Activated CD4-positive, alpha-beta memory T cell treated with anti-CD3 and anti-CD28 coated beads, Interleukin-2, amount 10 ng/mL, durations not matched to agents 7 days and 5 days (primary cell): ENCODE measurements at regions not wholly inside any gene's neighbourhood (a gene's known extent, or its start where the extent isn't known, plus 50 kb on each side); places are given as distances from the start of the nearest gene placed in this dataset.

Experiments used
- CTCF ChIA-PET: fragments of 350-600 bp; sonication (Branson Sonifier 250); formaldehyde crosslinking; loops from one replicate; lab custom pipeline; 2021; ENCODE audit warnings: antibody characterized with exemption, inconsistent platforms; lab: Charles Lee
- POLR2A ChIA-PET: fragments of 350-600 bp; sonication (Branson Sonifier 250); formaldehyde crosslinking; loops from one replicate; lab custom pipeline; 2021; ENCODE audit warnings: antibody characterized with exemption; lab: Charles Lee
- DNase-seq: peaks from one replicate; pipeline ENCODE4 v3.0.0-alpha.2; 2020
- H3K27ac Mint-ChIP-seq: one replicate; pipeline ENCODE4 v1.8.0; 2021; ENCODE audit warnings: mild to moderate bottlenecking, mixed read lengths
- H3K27me3 Mint-ChIP-seq: one replicate; pipeline ENCODE4 v1.8.0; 2021; ENCODE audit warnings: mixed read lengths
- H3K36me3 Mint-ChIP-seq: one replicate; pipeline ENCODE4 v1.8.0; 2021; ENCODE audit warnings: low read depth, mixed read lengths
- H3K4me1 Mint-ChIP-seq: one replicate; pipeline ENCODE4 v1.8.0; 2021; ENCODE audit warnings: mixed read lengths
- H3K4me3 Mint-ChIP-seq: one replicate; pipeline ENCODE4 v1.8.0; 2021; ENCODE audit warnings: mild to moderate bottlenecking, mixed read lengths
- H3K9me3 Mint-ChIP-seq: one replicate; pipeline ENCODE4 v1.8.0; 2021; ENCODE audit warnings: mixed read lengths

GRCh38 chr3:166248784-166249183, 411.6 kb upstream of the BCHE start:
- no peaks in the 10 kb centered on the region for H3K27me3 Mint-ChIP-seq
- H3K4me1 Mint-ChIP-seq = no peaks in the 10 kb centered on the region
- DNase-seq = no peak
- ChIA-PET CTCF (no interaction called here), POLR2A (no interaction called here)
- H3K36me3 Mint-ChIP-seq = no peaks in the 10 kb centered on the region
- H3K4me3 Mint-ChIP-seq = no peak overlapping the region
- no peak overlapping the region for H3K27ac Mint-ChIP-seq
- H3K9me3 Mint-ChIP-seq = peaks cover 10% of the 10 kb centered on the region

- Mint-ChIP-seq H3K27me3 (no peaks in the 10 kb centered on the region), H3K36me3 (no peaks in the 10 kb centered on the region), H3K27ac (no peak overlapping the region), H3K9me3 (peaks cover 6% of the 10 kb centered on the region), H3K4me3 (no peak overlapping the region), H3K4me1 (no peaks in the 10 kb centered on the region)
- CTCF ChIA-PET = no interaction called here
- POLR2A ChIA-PET = no interaction called here
- DNase-seq = no peak
Measured at GRCh38 chr3:166243511-166243910, 406.3 kb upstream of the BCHE start.

- H3K27me3 Mint-ChIP-seq = no peaks in the 10 kb centered on the region
- no peak overlapping the region for H3K27ac Mint-ChIP-seq
- ChIA-PET CTCF (no interaction called here), POLR2A (no interaction called here)
- no peak overlapping the region for H3K4me3 Mint-ChIP-seq
- no peaks in the 10 kb centered on the region for H3K36me3 Mint-ChIP-seq
- peaks cover 6% of the 10 kb centered on the region for H3K9me3 Mint-ChIP-seq
- no peak for DNase-seq
- no peaks in the 10 kb centered on the region for H3K4me1 Mint-ChIP-seq
Measured at GRCh38 chr3:166223120-166223519, 385.9 kb upstream of the BCHE start.

- H3K36me3 Mint-ChIP-seq = no peaks in the 10 kb centered on the region
- ChIA-PET CTCF (no interaction called here), POLR2A (no interaction called here)
- no peak for DNase-seq
- no peaks in the 10 kb centered on the region for H3K4me1 Mint-ChIP-seq
- H3K27ac Mint-ChIP-seq = no peak overlapping the region
- no peak overlapping the region for H3K4me3 Mint-ChIP-seq
- H3K27me3 Mint-ChIP-seq = no peaks in the 10 kb centered on the region
- peaks cover 4% of the 10 kb centered on the region for H3K9me3 Mint-ChIP-seq
Measured at GRCh38 chr3:166211451-166211850, 374.2 kb upstream of the BCHE start.

GRCh38 chr3:166209701-166210100, 372.5 kb upstream of the BCHE start:
- H3K27ac Mint-ChIP-seq = no peak overlapping the region
- H3K4me3 Mint-ChIP-seq = no peak overlapping the region
- H3K9me3 Mint-ChIP-seq = no peaks in the 10 kb centered on the region
- no peaks in the 10 kb centered on the region for H3K36me3 Mint-ChIP-seq
- no peaks in the 10 kb centered on the region for H3K27me3 Mint-ChIP-seq
- CTCF ChIA-PET = no interaction called here
- DNase-seq = no peak
- POLR2A ChIA-PET = no interaction called here
- H3K4me1 Mint-ChIP-seq = no peaks in the 10 kb centered on the region

GRCh38 chr3:166205158-166205557, 367.9 kb upstream of the BCHE start:
- H3K4me1 Mint-ChIP-seq = no peaks in the 10 kb centered on the region
- ChIA-PET POLR2A (no interaction called here), CTCF (no interaction called here)
- DNase-seq = no peak
- peaks cover 6% of the 10 kb centered on the region for H3K9me3 Mint-ChIP-seq
- H3K36me3 Mint-ChIP-seq = no peaks in the 10 kb centered on the region
- H3K4me3 Mint-ChIP-seq = no peak overlapping the region
- no peaks in the 10 kb centered on the region for H3K27me3 Mint-ChIP-seq
- no peak overlapping the region for H3K27ac Mint-ChIP-seq

- Mint-ChIP-seq H3K9me3 (peaks cover 8% of the 10 kb centered on the region), H3K27me3 (no peaks in the 10 kb centered on the region), H3K4me3 (no peak overlapping the region), H3K36me3 (no peaks in the 10 kb centered on the region), H3K4me1 (no peaks in the 10 kb centered on the region), H3K27ac (no peak overlapping the region)
- CTCF ChIA-PET = no interaction called here
- no peak for DNase-seq
- POLR2A ChIA-PET = no interaction called here
Measured at GRCh38 chr3:166201476-166201875, 364.3 kb upstream of the BCHE start.

GRCh38 chr3:166199491-166199890, 362.3 kb upstream of the BCHE start:
- ChIA-PET POLR2A (no interaction called here), CTCF (no interaction called here)
- H3K36me3 Mint-ChIP-seq = no peaks in the 10 kb centered on the region

GRCh38 chr3:166195808-166196207, 358.6 kb upstream of the BCHE start:
- H3K4me3 Mint-ChIP-seq = no peak overlapping the region
- H3K27me3 Mint-ChIP-seq = no peaks in the 10 kb centered on the region
- no peaks in the 10 kb centered on the region for H3K4me1 Mint-ChIP-seq
- ChIA-PET CTCF (no interaction called here), POLR2A (no interaction called here)
- no peaks in the 10 kb centered on the region for H3K36me3 Mint-ChIP-seq
- DNase-seq = no peak
- H3K9me3 Mint-ChIP-seq = peaks cover 8% of the 10 kb centered on the region
- no peak overlapping the region for H3K27ac Mint-ChIP-seq

More at GRCh38 chr3:166199491-166199890, 362.3 kb upstream of the BCHE start:
- no peak for DNase-seq
- Mint-ChIP-seq H3K27me3 (no peaks in the 10 kb centered on the region), H3K4me3 (no peak overlapping the region), H3K4me1 (no peaks in the 10 kb centered on the region), H3K9me3 (peaks cover 8% of the 10 kb centered on the region), H3K27ac (no peak overlapping the region)

- peaks cover 7% of the 10 kb centered on the region for H3K9me3 Mint-ChIP-seq
- H3K27me3 Mint-ChIP-seq = no peaks in the 10 kb centered on the region
- no peaks in the 10 kb centered on the region for H3K4me1 Mint-ChIP-seq
- H3K27ac Mint-ChIP-seq = no peak overlapping the region
- POLR2A ChIA-PET = no interaction called here
- no peaks in the 10 kb centered on the region for H3K36me3 Mint-ChIP-seq
- CTCF ChIA-PET = no interaction called here
- DNase-seq = no peak
- no peak overlapping the region for H3K4me3 Mint-ChIP-seq
Measured at GRCh38 chr3:166191411-166191810, 354.2 kb upstream of the BCHE start.

GRCh38 chr3:166190360-166190759, 353.1 kb upstream of the BCHE start:
- no peaks in the 10 kb centered on the region for H3K36me3 Mint-ChIP-seq
- no peak overlapping the region for H3K4me3 Mint-ChIP-seq
- peaks cover 13% of the 10 kb centered on the region for H3K9me3 Mint-ChIP-seq
- no peaks in the 10 kb centered on the region for H3K4me1 Mint-ChIP-seq
- ChIA-PET CTCF (no interaction called here), POLR2A (no interaction called here)
- H3K27me3 Mint-ChIP-seq = no peaks in the 10 kb centered on the region
- no peak for DNase-seq
- H3K27ac Mint-ChIP-seq = no peak overlapping the region

GRCh38 chr3:166187237-166187636, 350.0 kb upstream of the BCHE start:
- no peak for DNase-seq
- CTCF ChIA-PET = no interaction called here

GRCh38 chr3:166186003-166186402, 348.8 kb upstream of the BCHE start:
- H3K4me1 Mint-ChIP-seq = no peaks in the 10 kb centered on the region
- ChIA-PET CTCF (no interaction called here), POLR2A (no interaction called here)
- H3K27me3 Mint-ChIP-seq = no peaks in the 10 kb centered on the region
- H3K36me3 Mint-ChIP-seq = no peaks in the 10 kb centered on the region
- no peak for DNase-seq
- H3K9me3 Mint-ChIP-seq = peaks cover 11% of the 10 kb centered on the region
- no peak overlapping the region for H3K4me3 Mint-ChIP-seq
- no peak overlapping the region for H3K27ac Mint-ChIP-seq

More at GRCh38 chr3:166187237-166187636, 350.0 kb upstream of the BCHE start:
- H3K4me3 Mint-ChIP-seq = no peak overlapping the region
- POLR2A ChIA-PET = no interaction called here
- H3K9me3 Mint-ChIP-seq = peaks cover 12% of the 10 kb centered on the region
- no peaks in the 10 kb centered on the region for H3K4me1 Mint-ChIP-seq
- H3K27ac Mint-ChIP-seq = no peak overlapping the region
- no peaks in the 10 kb centered on the region for H3K36me3 Mint-ChIP-seq
- no peaks in the 10 kb centered on the region for H3K27me3 Mint-ChIP-seq

GRCh38 chr3:166177130-166177529, 339.9 kb upstream of the BCHE start:
- Mint-ChIP-seq H3K4me3 (no peak overlapping the region), H3K27ac (no peak overlapping the region)
- CTCF ChIA-PET = no interaction called here

GRCh38 chr3:166171695-166172094, 334.5 kb upstream of the BCHE start:
- H3K9me3 Mint-ChIP-seq = no peaks in the 10 kb centered on the region
- no peak overlapping the region for H3K4me3 Mint-ChIP-seq
- no peaks in the 10 kb centered on the region for H3K4me1 Mint-ChIP-seq
- H3K27me3 Mint-ChIP-seq = no peaks in the 10 kb centered on the region
- H3K27ac Mint-ChIP-seq = no peak overlapping the region
- H3K36me3 Mint-ChIP-seq = no peaks in the 10 kb centered on the region
- ChIA-PET CTCF (no interaction called here), POLR2A (no interaction called here)
- no peak for DNase-seq

More at GRCh38 chr3:166177130-166177529, 339.9 kb upstream of the BCHE start:
- Mint-ChIP-seq H3K4me1 (no peaks in the 10 kb centered on the region), H3K36me3 (no peaks in the 10 kb centered on the region), H3K27me3 (no peaks in the 10 kb centered on the region), H3K9me3 (peaks cover 2% of the 10 kb centered on the region)
- POLR2A ChIA-PET = no interaction called here
- no peak for DNase-seq
